HG03571 (cell line): ENCODE measurements at regions not wholly inside any gene's neighbourhood (a gene's known extent, or its start where the extent isn't known, plus 50 kb on each side); places are given as distances from the start of the nearest gene placed in this dataset.
"Not testable (repeated sequence)": the region's sequence is repeated elsewhere in the genome, so short reads cannot be mapped to it uniquely, and the experiment has no call there.

Experiments
- ATAC-seq: cut with Tn5 transposase; IDR thresholded peaks from one replicate; pipeline ENCODE4 v1.9.1; 2021; ENCODE audit not compliant: unreplicated experiment

DNA sequence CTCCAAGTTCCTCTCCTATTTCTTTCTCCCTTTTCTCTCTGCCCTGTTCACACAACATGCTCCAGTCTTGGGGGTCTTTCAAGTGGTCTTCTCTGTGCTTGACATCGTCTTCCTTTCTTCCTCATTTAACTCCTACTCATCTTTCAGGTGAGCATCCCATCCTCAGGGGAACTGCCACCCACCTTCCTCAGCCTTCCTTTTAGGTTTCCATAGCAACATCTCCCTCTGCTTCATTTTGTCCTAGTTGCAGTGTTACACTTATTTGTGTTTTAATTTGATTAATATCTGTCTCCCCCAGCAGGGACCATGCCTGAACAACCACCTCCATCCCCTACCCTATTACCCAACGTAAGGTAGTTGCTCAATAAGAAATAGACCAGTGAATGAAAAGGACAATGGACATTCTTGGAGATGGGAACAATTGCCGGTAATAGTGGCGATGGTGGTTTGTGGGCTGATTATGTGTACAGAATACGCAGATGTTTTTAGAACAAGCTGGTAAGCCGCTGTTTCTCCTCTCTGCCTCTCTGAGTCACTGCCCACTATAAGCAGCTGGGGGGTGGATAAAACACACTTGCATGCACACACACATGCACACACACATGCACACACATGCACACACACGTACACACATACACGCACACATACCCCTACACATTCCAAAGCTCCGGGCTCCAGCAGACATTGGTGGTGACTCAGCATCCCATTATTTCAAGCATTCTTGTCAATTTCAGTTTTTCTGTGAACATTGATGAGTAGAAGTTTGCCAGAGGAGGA, 251.6 kb downstream of the GATA3 start:
- no peak for ATAC-seq

DNA sequence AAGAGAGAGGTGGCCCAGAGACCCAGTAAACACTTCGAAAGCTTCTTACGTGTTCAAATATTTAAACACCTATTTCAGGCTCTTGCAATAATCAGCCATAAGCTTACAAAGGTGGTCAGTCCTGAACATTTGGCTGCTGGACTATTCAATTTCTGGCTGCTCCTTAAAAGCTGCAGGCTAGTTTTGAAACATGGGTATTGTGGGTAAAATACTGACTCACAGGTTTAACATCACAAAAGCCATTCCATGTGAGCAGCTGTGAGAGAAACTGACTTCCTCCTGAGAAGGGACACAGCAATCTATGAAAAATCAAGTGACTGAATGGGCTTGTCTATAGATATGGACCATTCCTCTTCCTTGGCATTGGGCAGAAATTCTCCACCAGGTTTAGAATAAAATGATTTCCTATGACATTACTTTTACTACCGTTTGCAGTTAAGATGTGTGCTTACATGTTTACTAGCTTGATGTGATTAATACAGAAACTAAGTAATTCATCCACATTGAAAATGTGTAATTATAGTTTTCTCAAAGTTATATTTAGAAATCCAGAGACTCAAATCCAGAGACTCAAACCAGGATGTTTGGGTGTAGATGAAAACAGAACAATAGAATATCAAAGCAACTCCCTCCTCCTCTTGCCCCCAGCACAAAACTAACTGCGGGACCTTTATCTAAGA, 252.3 kb downstream of the GATA3 start:
- ATAC-seq = no peak

DNA sequence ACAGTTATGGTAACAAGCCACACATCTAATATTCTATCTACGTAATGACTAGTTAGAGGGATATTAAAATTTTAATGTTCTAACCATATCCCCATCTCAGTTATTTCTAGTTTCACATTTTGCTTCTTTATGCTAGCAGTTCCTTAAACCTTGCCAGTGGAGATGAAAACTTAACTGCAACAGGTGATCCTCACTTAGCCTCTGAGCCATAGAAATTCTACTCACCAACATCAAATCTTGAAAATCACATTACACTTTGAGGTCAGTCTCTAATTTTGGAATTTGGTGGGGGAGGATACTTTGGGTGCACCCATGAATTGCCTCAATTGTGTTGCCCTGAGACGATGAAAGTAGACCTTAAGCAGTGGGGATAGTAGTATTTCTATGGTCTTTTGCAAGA, 256.4 kb downstream of the GATA3 start:
- ATAC-seq = no peak

DNA sequence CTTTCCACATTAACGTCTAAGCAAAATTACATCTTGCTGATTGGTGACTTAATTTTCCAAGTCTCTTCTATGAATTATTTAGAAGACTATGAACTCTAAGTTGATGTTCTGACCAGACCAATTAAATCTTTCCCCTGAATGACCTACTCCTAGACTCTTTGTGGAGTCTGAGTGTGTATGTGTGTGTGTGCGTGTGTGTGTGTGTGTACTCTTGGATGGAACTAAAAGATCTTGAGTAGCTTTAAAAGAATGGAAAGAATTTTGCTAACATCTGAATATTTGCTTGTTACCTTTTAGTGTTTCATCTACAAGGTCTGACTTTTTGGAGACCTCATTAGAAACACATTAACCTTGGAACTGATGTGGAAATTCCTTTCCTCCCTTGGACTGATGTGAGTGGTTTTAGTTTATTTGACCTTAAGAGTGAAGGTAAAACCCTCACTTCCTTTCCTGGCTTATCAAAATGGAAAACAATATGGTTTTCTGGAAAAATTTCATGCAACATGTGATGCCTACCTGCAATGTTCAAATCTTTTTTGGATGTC, 257.1 kb downstream of the GATA3 start:
- ATAC-seq = no peak

DNA sequence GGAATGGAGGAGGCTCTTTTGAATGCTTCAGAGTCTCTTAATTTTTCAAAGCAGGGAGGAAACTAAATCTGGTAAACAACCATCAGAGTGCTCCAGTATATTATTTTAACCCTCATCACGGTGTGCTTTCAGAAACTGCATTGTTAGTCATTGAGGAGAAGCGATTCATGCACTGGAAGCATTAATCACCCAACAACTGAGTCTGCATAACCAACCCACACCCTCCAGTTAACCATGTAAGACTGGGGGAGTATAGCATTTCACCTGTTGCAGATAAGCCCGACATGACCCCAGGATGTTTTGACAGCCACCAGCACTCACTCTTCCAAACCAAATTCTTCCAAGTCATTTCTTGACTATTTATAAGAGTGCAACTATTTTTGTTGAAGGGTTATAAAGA, 257.6 kb downstream of the GATA3 start:
- no peak for ATAC-seq

DNA sequence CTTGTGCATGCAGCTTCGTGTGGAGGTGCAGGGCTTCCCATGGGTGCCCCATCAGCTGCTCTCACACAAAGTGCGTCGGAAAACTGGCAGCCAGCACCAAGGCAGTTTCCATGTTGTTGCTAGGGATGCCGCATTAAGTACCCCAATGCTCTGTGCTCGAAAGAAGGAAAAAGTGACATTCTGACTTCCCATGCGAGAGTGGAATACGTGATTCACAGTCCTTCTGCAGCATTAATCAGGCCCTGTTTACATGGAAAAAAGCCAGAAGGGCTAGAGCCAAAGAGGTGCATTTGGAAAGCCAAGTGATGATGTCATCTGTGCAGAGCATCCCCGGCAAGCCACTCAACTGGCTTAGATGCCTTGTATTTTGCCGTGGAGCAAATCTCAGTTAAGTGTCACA, 258.3 kb downstream of the GATA3 start:
- ATAC-seq = no peak

DNA sequence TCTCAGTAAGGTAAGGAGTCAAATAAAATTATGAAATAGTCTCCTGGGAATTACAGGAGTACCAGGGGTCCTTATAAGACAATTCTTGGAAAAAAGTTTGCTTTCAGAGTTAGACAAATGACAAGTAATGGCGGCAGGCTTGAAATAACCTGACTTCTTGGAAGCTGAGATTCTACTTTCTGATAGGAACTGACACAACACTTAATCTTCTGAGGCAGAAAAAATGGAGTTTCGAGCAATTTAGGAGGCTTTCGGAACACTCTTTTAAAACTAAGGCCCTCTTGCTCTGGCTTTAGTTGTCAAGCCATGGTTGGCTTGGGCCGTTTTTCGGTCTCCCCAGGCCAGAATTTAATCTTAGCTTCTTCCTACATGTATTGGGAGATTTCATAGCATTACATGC, 260.0 kb downstream of the GATA3 start:
- no peak for ATAC-seq

DNA sequence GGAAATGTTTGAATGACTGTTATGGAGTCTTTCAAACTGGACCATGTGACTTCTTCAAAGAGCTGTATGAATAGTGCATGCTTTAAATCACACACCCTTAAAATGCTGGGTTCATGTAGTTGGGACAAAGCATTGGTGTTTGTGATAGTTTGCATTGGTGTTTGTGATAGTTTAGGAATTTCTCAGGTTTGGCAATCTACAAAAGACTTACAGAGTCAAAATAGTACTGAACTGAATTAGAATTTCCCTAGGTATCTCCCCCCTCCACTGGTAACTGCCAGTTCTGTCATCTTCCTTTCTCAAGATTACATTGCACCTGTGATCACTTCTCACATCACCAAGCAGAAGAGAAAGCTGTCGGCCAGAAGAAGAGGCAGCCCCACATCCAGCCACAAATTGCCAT, 261.1 kb downstream of the GATA3 start:
- ATAC-seq = no peak

DNA sequence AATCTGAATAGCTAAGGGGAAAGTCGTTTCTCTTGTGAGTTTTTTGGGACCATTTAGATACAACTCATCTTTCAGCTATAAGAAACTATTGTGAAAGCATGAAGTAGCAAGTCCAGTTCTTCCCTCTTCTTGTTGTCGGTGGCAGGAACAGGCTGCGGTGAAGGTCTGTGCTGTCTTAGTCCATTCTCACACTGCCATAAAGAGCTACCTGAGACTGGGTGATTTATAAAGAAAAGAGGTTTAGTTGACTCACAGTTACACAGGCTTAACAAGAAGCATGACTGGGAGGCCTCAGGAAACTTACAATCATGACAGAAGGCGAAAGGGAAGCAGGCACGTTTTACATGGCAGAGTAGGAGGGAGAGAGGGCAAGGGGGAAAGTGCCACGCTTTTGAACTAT, 261.8 kb downstream of the GATA3 start:
- no peak for ATAC-seq

DNA sequence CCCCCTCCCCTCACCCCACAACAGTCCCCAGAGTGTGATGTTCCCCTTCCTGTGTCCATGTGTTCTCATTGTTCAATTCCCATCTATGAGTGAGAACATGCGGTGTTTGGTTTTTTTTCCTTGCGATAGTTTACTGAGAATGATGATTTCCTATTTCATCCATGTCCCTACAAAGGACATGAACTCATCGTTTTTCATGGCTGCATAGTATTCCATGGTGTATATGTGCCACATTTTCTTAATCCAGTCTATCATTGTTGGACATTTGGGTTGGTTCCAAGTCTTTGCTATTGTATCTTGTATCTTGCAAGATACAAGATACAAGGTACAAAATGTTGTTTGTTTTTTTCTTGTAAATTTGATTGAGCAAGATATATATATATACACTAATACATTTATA, 263.9 kb downstream of the GATA3 start:
- not testable (repeated sequence) for ATAC-seq

DNA sequence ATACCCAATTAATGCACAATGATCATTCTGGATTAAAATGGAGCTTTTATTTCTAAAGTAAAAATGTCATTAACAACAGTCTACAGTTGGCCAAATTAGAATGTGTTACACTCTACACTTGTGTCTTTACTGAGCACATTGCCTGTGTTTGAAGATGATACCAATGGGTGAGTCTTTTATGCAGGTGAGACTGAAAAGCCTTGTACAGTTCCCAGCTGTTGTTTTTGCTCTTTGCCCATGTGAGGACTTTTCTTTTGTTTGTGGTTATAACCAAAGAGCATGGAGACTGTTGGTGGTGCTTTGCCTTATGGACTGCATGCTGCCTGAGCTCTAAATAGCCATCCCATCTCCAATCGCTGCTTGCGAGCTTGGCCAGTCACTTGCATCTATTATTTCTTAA, 264.5 kb downstream of the GATA3 start:
- ATAC-seq = no peak

DNA sequence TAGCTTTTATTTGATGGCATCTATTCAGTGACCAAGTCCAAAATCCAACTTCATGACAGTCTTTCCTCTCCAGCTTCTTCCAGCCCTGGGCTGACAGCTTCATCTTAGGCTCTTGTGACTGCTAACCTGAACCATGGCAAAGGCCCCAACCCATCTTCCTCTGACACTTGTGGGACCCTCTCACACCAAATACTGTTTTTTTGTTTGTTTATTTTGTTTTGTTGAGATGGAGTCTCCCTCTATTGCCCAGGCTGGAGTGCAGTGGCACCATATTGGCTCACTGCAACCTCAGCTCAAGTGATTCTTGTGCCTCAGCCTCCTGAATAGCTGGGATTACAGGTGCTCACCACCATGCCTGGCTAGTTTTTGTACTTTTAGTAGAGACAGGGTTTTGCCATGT, 265.2 kb downstream of the GATA3 start:
- ATAC-seq = no peak

DNA sequence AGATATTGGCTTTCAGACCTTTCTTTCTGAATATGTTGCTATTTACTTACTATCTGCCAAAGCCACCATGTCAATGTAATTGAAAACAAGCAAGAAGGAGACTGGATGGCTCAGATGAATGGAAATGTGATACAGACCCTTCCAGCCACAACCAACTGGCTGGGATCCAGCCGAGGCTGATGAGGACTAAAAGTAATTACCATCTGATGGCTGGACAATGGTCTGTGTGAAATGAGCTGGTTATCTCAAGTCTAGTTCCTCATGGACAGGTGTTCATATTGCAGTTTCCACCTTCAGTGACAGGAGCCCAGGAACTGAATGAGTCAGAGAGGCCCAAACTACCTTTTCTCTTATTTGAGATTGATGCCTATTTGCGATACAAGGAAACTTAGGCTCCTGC, 267.5 kb downstream of the GATA3 start:
- ATAC-seq = no peak

DNA sequence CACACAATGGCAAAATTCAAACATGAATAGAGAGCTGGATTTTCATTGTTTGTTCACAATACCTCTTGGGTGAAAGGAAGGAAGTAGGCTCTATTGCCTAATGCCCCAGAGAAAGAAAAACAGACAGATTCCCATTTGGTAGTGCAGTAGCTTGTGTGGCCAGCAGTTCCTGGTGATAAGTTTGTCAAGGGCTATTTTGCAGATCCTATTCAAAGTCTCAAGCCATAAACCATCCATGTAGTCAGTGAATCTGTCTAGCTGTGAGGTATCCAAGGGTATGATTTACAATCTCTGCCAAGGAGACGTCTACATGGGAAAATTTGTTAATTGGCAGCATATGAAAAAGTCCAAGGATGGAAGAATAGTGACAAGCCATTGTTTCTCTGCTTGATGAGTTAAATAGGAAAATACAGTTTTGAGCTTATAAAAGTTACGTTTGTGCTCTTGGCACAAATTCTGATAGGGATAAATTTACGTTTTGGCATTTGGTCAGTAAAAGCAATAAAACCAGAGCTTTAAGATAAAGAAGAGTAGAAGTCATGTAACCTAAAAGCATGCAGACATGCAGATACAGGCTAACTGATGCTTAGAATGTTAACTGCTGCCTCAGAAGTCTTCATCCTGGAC, 269.1 kb downstream of the GATA3 start:
- ATAC-seq = no peak

DNA sequence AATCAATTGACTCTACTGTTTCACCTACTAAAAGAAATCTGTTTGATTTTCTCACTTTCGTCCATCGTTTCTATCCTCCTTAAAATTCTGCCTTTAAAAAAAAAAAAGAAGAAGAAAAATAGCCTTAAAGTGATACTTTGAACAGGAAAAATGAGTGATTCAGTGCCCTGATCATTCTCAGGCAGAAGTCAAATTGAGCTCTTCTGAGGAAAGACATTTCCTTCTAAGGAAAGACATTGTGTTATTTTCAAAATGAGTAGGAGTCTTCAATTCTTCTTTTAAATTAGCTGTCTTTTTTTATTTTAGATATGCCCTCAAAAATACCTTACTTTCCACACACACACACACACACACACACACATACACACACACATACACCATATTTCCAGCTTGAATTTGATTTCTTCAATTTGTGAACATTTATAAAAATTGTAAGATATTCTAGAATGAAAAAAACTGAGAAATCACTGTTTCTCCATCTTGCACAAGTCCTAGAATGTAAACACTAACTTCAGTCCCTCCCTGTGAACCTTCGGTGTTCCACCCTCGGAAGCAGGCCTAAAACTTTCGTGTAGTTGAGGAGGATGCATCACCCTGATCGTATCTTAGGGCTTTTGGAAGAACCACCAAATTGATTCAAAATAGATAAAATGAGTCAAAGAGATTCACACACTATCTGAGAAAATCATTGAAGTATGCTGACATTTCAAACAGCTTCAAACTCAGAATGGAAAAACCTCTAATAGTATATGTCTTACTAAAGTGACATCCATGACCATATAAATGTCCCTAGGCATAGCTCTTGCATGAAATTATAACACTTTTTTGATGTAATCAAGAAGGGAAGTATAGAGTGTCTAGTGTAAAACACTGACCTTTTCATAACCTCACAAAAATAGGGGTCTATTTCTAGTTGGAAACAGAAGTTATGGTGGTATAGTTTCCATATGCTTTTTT, 270.8 kb downstream of the GATA3 start:
- no peak for ATAC-seq

DNA sequence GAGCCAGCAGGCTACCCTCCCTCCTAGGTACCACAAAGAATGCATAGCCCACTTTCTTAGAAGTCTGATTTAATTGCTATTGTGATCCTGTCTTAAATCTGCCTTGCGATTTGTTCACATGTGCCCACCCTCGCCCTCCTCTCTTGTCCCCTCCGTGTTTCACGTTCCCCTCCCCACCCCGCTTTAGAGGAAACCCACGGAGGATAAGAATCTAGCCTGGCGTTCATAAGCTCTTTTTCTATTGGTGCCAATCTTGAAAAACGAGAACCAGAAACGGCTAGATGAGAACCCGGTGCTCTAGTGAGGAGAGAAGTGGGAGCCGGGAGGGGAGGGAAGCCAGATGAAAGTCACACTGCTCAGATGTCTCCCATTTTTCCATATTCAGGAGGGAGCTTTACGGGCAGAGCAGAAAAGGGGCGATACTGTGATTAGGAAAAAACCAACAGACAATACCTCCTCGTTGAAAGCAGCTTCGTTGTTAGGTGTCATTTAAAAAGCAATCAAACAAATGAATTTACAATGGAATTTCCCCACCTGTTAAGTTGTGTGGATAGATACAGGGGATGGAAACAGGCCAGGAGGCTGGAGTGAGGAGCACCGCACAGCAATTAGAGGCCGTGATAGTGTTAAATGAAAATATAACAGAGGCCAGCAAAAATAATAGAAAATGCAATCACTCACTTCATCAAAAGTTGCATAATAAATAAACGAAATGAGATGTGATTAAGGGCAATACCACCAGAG, 272.1 kb downstream of the GATA3 start:
- ATAC-seq = no peak

DNA sequence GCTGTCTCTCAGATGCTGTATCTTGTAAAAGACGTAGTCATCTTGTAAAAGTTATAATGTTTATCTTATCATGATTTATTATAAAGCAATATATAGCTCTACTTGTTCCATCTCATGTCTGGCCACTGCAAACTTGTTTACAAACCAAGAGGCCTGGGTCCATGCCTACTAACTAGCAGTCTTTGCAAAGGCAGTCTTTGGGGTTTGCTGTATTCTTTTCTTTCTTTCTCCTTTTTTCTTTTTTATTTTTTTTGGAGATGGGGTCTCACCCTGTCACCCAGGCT, 272.6 kb downstream of the GATA3 start:
- no peak for ATAC-seq

DNA sequence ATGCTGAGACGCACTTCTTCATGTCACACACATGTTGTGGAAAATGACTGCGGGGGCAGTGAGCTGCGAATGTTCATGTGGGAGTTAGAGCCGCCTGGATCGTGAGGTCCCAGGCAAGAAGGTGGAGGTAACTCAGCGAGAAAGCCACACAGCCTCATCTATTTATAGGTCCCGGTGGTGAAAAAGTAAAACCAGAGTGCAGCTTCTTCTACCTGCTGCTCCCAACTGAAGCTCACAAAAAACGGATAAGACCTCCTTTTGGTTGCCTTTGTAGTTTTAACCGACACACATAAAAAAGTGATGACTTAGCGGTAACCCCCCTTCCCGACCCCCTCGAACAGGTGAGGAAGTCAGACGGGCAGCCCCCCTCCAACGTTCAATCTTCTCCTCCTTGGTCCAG, 276.9 kb downstream of the GATA3 start:
- ATAC-seq = no peak

DNA sequence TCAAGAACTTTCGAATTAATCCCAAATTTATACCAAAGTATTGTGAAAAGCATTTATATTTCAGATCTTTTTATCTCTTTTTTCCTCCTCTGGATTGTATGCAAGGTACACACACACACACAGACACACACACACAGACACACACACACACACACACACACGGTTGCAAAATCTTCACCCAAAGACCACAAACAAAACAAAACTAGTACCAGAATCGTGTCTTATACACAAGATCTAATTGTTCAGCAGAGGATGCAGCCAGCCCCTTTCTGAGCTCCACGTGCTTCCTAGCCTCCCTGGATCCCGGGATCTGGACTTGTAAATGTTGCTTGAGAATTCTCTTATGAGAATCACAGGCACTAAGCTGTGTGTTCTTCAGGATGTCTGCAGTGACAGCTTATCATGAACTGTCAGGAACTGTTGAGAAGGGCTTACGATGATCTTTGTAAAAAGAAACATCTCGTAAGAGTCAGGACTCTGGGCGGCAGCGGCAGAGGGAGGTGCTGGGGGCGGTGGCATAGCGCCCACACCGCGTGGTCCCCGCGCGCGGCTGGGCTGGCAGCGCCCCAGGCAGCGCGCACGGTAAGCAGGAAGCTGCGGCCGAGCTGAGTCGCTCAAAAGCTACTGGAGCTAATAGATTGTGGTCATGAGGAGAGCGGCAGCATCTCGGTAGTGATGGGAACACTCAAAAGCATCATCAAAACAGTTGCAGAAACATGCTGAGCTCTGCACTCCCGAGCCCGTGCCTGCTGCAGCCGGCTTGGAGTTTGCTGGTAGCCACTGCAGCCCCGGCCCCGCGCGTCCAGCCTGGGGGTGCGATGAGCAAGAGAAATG, 277.6 kb downstream of the GATA3 start:
- ATAC-seq = peak; percentile 80

DNA sequence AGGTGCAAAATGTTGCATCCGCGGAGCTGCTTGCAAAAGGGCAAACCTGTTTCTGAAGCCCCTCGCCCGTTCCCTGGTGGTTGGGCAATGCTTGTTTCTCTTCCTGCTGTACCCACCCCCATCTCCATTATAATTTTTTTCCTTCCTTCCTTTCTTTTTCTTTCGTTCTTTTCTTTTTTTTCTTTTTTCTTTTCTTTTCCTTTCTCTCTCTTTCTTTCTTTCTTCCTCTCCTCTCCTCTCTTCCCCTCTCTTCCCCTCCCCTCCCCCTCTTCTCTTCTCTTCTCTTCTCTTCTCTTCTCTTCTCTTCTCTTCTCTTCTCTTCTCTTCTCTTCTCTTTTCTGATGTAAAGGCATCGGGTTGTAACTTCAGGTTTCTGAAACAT, 278.2 kb downstream of the GATA3 start:
- ATAC-seq = no peak
